ENCODE measurements at regions not wholly inside any gene's neighbourhood (a gene's known extent, or its start where the extent isn't known, plus 50 kb on each side); places are given as distances from the start of the nearest gene placed in this dataset.

- DNase-seq (ENCODE audit: low spot score), result peak; percentile 44
Measured at GRCh38 chr2:46831051-46831868, 84.3 kb downstream of the MCFD2 start.

GRCh38 chr2:46829231-46829995 is 86.2 kb downstream of the MCFD2 start:
- DNase-seq (ENCODE audit: low spot score), result no peak

GRCh38 chr2:46828491-46829230 is 86.9 kb downstream of the MCFD2 start:
- no peak for DNase-seq (ENCODE audit: low spot score)

- DNase-seq (ENCODE audit: low spot score), result no peak
Measured at GRCh38 chr2:46828135-46828438, 87.5 kb downstream of the MCFD2 start.

GRCh38 chr2:46827274-46828134 is 88.1 kb downstream of the MCFD2 start:
- no peak for DNase-seq (ENCODE audit: low spot score)

GRCh38 chr2:46826569-46827245 is 88.9 kb downstream of the MCFD2 start:
- no peak for DNase-seq (ENCODE audit: low spot score)

- no peak for DNase-seq (ENCODE audit: low spot score)
Measured at GRCh38 chr2:46825939-46826568, 89.6 kb downstream of the MCFD2 start.

- DNase-seq (ENCODE audit: low spot score), result no peak
Measured at GRCh38 chr2:46825231-46825938, 90.2 kb downstream of the MCFD2 start.

GRCh38 chr2:46824611-46825010 is 91.0 kb downstream of the MCFD2 start:
- DNase-seq (ENCODE audit: low spot score), result no peak

- DNase-seq (ENCODE audit: low spot score), result no peak
Measured at GRCh38 chr2:46821600-46821999, 94.0 kb downstream of the MCFD2 start.

- DNase-seq (ENCODE audit: low spot score), result no peak
Measured at GRCh38 chr2:46818819-46819218, 96.8 kb downstream of the MCFD2 start.

- DNase-seq (ENCODE audit: low spot score), result no peak
Measured at GRCh38 chr2:46818141-46818621, 97.4 kb downstream of the MCFD2 start.

GRCh38 chr2:46816846-46817726 is 98.5 kb downstream of the MCFD2 start:
- DNase-seq (ENCODE audit: low spot score), result no peak

- no peak for DNase-seq (ENCODE audit: low spot score)
Measured at GRCh38 chr2:46816151-46816845, 99.3 kb downstream of the MCFD2 start.

GRCh38 chr2:46815121-46815802 is 100.3 kb downstream of the MCFD2 start:
- DNase-seq (ENCODE audit: low spot score), result no peak

GRCh38 chr2:46814160-46814961 is 101.2 kb downstream of the MCFD2 start:
- DNase-seq (ENCODE audit: low spot score), result no peak

GRCh38 chr2:46813680-46814079 is 101.9 kb downstream of the MCFD2 start:
- DNase-seq (ENCODE audit: low spot score), result no peak

Data from H4 (cell line).